ENCODE measurements at regions not wholly inside any gene's neighbourhood (a gene's known extent, or its start where the extent isn't known, plus 50 kb on each side); places are given as distances from the start of the nearest gene placed in this dataset.

DNA sequence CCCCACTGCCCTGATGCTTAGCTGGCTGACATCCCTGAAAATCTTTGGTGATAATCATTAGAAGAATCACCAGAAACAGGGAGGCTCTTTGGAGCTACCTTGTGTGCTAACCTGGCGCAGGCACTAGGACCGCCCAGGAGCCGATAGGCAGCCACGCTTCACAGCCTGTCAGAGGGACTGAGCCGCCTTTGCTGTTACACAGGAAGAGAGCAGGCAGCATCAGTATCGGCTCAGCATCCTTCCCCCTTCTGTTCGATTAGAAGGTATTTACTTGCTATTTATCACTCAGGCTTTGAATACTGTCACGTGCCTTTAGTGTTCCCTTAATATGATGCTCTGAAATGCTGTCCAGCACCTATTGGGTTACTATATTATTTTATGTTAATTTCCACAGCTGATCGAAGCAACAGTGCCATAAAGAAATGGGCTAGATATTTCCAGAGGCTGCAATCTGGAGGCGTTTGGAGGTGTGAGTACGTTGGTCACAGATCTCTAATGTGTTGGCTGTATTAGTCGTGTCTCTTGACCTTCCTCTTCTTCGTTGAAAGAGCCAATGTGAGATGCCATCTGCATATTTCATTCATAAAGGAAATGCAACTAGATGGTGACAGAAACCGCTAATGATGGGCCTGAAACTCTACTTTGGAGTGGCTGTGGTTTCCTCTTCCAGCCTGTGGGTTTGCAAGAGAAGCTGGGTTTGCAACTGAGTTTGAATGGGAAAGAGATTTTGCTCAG lies 110.4 kb upstream of the RAB27B start:
- peak; percentile 45 for DNase-seq

DNA sequence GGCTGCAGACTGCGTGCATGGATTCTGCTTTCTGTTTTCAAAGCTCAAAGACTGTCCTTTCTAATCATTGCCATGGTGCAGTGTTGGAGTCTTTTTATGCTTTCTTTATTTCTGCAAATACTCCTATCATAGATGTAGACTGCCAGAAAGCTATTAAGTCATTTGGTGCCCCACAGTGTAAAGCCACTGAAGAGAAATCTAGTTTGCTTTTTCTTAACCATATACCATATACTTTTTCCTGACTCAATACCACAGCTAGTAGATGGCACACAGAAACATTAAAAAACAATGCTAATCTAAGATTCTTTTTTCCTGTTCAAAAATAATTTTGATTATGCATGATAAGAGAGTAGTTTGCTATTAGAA lies 109.9 kb upstream of the RAB27B start:
- DNase-seq = no peak

DNA sequence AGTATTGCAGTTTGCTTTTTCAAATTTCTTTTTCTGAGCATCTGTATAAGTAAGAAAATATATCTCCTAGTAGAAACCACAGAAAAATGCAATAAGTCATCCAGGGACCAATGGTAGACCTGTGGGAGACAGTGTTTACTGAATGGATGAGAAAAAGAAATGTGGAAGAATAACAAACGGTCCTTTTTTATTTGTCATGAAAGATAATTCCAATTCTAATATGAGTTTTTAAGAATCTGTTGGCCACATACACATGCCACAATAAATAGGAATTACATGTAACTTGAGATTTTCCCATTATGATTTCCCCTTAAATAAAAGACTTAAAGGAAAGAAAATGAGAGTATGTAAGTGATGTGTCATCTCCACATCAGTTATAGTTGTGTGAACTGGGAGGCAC lies 107.7 kb upstream of the RAB27B start:
- DNase-seq = no peak

DNA sequence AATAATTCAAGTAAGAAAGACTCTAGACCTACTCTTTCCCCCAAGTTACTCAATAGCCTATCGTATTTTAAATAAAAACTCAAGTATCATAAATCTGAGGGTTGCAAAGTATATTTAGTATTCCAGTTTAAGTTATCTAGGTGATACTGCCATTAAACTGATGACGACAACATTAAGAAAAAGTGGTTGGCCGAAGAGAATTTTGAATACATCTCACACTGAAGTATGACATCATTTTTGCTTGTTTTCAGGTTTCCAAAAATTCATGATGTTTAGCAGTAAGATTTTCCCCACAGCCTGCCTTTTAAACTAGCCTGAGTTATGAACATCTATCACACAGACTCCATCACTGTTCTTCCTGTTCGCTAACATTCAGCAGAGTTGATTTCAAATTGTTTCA lies 102.1 kb upstream of the RAB27B start:
- DNase-seq = no peak

DNA sequence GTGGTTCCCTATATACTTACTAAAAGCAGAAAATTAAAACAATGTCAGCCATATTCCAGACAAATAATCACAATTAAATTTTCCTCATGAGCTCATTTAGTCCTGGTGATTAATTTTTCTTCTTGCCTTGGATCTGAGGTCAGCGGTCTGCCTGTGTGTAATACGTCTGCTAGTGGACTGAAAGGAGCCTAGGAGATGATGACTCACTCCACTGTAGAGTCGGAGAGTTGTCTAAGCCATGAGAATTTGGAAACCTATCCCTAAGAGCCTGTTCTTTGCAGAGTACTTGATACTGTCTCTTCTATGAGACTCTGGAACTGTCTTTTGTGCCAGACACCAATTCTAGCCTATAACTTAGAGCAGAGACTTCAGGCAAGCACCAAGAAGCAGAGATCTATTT lies 94.2 kb upstream of the RAB27B start:
- DNase-seq = no peak

DNA sequence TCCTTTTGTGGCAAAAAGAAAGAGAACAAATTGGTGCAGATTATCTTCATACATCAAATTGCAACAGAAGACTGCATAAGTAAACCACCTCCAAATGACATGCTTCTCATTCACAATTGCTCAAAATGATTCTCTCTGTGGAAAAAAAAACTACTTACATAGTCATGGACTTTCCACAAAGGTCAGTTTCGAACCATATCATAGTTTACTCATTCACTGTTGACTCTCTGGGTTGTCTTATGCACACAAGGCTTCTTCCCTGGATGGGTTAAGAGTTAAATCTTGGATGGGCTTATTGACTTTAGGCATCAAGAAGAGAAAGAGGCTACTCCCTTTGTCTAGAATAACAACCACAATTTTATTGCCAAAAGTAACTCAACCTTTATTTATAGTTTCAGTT lies 91.3 kb upstream of the RAB27B start:
- no peak for DNase-seq

DNA sequence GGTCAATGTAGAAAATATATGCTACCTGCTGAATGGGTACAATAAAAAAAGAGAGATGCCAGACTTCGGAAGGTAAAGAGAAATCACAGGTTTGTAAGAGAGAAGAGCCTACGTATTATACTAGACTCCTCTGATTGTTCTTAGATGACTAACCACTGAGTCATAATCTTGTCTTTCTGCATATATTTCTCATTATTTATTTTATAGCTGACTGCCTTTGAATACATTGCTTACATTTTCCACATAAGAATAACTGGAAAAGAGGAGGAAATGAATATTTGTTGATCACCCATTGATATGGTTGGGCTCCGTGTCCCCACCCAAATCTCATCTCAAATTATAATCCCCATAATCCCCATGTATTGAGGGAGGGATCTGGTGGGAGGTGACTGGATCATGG lies 90.3 kb upstream of the RAB27B start:
- DNase-seq = no peak

DNA sequence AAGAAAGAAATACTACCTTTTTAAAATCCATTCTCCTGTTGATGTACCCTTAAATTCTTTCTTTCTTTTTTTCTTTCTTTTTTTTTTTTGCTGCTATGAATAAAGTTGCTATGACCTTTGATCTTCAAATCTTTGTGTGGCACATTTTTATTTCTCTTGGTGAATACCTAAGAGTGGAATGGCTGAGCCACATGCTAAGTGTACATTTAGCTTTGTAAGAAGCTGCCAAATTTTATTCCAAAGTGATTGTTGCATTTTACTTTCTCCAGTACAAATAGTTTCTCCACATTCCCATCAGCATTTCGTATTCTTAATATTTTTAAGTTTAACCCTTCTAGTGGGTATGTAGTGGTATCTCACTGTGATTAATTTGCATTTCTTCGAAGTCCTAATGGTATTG lies 88.8 kb upstream of the RAB27B start:
- no peak for DNase-seq

DNA sequence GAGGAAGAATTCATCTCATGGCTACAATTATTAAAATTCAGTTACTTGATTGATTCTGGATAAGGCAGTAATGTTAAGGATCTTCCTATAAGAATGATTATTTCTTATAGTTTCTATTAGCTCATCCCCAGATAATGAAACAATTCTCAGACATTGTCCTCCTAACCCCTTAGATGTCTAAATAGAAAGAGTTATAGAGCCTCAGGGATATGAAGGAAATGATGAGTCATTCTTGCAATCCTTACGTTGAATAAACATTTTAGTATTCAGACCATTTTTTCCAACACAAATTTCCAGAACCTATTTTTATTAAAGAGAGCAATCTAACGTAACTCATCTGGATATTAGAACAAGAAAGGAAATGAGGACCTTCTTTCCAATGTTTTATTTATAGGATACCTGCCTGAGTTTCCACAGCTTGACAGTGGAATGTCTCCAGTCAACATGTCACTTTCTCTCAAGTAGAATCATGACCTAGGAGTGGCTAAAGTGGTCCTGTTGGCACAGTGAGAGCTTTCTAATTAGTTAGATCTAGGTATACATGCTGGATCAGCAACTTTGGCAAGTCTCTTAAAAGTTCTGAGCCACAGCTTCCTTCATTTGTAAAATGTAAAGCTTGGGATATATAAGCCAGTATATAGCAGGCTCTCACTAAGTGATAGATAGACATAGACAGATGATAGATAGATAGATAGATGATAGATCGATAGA lies 88.0 kb upstream of the RAB27B start:
- no peak for DNase-seq

DNA sequence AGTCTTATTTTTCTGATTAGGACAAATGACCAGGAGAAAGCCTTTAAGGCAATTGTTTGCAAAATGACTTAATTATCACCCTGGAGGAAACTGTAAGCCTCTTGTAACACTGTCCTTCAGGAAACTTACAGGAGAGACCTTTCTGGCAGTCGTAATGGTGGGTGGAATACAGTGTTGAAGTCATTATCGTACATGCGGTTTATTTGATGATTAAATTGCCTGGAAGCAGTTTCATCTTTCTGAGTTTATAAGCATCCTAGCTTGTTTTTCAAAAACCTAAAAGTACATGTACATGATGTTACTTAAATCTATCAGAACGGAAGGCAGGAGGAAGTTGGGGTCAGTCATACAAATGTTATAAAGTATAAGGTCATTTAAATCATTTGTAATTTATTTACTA lies 86.2 kb upstream of the RAB27B start:
- no peak for DNase-seq

DNA sequence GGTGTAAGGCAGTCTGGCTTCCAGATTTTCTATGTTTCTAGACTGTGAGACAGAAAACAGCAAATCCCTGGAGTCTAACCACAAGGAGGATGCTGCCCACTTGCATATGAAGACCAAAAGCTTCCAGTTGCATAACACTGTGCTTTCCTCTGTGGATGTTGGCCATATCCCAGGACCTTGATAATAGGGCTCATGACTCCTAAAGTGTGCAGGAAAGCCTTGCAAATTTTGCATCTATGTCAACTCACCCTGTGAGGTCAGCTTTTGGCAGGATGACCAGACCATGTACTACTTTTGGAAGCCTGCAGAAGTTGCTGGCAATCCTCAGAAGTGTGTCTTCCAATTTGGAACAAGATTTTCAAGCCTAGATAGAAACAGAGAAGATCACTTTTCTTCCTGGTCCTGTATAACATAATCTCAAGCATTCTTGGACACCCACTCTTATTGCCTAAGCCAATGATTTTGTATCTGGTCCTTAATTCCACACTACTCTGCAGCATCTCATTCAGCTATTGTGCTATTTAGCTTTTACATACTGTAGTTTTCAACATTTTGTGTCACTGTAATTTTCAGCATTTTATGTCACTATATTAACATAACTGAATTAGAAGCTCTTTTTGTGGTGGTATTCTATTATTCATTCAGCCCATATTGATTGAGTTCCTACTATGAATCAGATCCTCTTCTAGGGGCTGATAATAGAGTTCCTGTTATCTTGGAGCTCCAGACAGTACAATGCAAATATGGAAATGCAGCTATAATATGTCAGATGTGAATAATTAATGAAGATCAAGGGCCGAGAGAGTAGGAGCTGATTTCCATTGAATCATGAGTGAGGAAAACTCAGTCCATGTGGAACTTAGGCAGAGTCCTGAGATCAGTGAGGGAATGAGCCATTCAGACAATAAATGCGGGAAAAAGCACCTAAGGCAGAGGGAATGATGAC lies 85.3 kb upstream of the RAB27B start:
- DNase-seq = no peak

DNA sequence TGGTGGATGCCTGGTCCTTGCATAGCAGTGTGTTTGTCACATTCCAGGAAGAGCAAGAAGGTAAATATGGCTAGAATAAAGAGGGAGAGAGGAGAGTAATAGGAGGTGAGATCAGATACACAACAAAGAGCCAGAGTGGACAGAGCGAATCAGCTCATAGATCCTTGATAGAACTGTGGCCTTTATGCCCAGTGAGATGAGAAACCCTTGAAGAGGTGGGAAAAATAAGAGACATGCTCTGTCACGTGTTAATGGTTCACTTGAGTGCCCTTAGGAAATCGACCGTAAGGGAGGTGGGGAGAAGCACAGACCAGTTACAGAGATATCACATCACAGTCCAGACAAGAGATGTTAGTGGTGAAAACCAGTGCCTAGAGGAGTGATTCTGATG lies 84.7 kb upstream of the RAB27B start:
- no peak for DNase-seq

DNA sequence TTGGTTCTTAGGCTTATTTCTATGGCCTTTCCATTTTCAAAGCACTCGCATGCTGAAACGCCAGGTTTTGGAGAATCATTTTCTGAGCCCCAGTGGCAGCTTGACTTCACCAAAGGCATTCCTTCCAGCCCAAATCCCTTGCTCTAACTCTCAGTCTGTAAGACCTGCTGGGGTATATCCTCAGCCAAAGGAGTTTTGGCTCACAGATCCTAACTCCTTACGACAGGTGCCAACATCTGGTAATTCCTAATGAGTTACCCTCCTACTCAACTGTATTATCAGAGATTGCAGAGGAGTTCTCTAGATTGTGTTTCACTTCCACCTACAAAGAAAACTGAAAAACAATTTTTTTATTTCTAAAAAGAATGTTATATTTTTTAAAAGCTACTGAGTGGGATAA lies 79.0 kb upstream of the RAB27B start:
- no peak for DNase-seq

DNA sequence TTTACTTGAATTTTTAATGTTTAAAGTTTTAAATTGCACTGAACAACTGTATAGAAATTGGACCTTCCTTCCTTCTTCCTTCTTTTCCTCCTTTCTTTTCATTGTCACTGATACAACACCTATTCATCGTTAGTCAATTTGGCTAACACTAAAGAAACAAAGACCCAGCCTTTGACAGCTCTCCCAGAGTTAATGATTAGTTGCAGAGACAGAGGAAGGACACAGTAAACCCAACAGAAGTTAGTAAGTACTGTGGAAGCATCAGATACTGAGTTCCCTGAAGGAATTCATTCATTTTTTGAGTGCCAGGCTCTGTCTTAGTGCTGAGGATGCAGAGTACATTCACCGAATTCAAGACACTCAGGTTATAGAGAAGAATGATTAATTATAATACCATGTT lies 77.9 kb upstream of the RAB27B start:
- no peak for DNase-seq

DNA sequence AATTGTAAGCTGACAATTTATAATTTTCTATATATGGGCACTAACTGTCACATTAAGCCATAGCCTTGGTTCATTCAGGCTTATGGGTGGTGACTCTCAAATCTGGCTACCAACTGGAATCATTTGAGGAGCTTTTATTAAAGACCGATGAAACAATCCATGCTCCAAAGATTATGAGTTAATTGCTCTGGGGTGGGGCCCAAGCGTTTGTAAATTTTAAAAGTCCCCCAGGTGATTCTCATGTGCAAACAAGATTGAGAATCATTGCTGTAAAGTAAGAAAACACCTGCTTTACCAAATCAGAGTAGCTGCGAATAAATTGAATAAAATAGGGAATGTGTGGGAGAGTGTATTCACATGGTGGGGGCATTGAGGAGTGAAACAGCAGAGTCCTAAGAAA lies 76.1 kb upstream of the RAB27B start:
- DNase-seq = no peak

DNA sequence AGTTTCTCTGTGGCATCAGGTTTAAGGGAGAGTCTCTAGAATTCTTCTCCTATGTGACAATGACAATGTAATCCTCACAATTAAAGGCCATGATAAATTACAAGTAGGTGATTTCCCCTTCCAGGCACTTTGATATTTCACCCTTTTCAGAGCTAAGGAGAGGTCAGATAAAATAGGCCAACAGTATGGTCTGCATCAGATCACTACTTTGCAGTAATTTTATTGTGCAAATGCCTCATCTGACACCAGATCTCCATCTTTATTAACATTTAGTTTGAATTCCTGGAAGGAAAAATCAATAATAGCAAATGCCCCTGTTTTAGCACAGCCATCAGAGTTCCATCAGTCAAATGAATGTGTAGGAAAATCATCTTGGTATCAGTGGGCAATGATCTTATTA lies 72.8 kb upstream of the RAB27B start:
- no peak for DNase-seq

DNA sequence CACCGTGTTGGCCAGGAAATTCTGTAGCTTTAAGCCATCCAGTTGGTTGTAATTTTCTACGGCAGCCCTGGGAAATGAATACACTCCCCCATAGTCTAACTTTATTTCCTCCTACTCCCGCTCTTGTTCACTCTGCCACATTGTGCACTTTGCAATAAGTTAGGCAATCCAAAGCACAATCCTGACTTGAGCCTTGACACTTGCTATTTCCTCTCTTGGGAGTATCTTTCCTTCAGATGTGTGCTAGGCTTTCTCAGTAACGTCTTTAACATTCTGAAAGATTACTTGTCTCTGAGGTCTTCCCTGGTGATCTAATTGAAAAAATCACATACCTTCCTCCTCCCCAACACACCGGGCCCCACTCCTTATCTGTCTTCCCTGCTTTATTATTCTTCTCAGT lies 65.9 kb upstream of the RAB27B start:
- DNase-seq = no peak

DNA sequence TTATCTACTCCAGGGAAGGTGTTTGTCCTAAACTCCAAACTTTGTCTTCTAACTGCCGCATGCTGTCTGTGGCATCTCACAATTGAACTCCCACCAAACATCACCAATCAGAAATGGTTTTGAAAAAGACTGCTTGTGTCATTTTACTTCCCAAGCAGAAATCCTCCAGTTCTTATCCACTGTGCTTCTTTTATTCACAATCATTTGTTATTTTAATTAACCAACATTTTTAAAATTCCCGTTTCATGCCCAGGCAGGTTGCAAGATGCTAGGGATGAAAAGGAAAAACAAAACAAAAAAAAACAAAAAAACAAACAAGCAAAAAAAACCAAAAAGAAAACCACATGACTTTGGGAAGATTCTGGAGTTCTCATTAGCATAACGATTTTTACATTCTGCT lies 63.5 kb upstream of the RAB27B start:
- DNase-seq = no peak

DNA sequence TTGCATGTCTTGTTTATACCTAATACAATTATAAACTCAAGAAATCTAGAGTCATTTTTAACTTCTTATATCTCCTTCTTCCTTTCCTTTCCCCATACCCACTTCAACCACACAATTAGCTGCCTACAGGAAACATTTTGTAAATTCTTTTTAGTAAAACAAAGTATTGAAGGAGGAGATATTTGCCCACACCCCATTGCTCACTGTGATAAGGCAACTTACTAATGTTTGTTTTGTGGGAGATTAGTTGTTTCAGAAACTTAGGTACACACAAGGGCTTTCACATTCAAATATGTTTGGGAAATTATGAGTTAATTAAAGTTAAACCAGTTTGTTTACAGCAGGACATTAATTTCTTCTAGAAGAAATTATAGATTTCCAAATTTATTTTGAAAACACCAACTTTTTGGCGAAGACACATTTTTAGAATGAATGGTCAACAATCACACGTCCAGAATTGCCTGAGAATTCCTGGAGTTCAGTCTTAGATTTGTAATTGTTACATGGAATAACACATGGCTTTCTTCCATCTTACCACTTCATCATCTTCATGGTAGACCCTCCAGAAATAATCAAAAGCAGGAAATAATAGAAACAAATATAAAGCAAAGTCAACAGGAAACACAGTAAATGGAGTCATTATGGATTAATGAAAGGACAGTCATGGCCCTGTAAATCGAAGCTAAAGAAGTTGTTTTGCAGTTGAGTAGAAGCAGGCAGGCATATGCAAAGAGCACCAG lies 62.5 kb upstream of the RAB27B start:
- DNase-seq = no peak

DNA sequence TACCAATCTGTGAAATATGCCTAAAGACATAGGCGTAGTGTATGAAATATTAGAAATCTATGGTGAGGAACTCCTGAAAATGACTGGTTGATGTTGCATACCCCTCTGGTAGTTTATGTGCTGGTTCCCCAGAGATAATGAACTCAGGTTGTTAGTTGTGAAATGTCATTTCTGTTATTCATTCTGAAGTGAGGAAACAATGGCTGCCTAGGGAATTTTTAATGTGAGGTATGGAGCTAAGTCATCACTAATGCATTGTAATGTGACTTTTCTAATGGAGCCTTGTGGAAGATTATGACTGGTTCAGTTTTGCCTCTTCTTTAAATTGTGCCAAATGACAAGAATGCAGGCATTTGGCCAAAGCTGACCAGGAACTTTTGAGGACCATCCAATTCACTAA lies 61.6 kb upstream of the RAB27B start:
- DNase-seq = no peak

DNA sequence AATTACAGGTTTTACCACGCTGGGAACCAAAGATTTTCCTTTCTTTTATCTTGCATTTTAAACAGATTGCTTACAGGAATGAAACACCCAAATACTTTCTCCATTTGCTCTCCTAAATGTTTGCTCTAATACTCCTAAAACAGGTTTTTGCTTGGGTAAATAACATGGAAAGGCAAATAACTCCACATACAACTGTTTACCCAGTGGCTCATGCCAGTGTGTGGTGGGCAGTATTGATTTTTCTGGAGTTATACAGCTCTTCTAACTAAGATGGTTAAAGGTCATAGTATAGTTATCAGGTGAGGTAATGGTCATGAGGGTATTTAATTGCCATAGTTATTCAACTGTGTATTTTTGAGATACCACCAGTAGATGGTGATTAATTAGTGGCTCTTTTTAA lies 61.2 kb upstream of the RAB27B start:
- no peak for DNase-seq

DNA sequence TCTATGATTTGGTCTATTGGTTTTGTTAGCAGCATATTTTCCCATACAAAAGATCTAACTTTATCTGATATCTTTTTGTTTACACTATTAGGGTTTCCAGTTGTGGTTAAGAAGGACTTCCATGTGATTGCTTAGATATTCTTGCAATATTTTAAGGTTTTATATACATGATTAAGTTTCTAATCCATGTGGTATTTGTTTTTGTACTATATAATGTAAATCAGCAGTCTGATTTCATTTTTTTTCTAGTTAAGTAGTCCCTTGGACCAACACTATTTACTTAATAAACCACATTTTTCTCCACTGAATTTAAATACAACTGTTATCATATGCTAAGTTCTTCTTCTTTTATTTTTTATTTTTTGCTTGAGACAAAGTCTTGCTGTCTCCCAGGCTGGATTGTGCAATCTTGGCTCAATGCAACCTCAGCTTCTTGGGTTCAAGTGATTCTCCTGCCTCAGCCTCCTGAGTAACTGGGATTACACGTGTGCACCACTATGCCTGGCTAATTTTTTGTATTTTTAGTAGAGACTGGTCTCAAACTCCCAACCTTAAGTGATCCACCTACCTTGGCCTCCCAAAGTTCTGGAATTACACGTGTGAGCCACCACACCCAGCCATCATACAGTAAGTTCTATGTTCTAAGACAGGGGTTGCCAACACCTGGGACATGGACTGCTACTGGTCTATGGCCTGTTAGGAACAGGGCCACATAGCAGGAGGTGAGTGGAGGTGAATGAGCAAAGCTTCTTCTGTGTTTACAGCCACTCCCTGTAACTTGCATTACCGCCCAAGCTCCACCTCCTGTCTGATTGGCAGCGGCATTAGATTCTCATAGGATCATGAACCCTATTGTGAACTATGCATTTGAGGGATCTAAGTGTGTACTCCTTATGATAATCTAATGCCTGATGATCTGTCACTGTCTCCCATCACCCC lies 58.5 kb upstream of the RAB27B start:
- DNase-seq = no peak

Data from activated naive CD4-positive, alpha-beta T cell treated with Interleukin-2 at 50 U/mL for 16 hours (primary cell).